CD14-positive monocyte (primary cell): ENCODE measurements at regions not wholly inside any gene's neighbourhood (a gene's known extent, or its start where the extent isn't known, plus 50 kb on each side); places are given as distances from the start of the nearest gene placed in this dataset.

ENCODE experiments used
- DNase-seq, 3 donors: peaks; one replicate each; pipeline ENCODE4 v3.0.0-alpha.2; 2011 to 2022
- H2AFZ ChIP-seq: 2 replicates; pipeline ENCODE4 v1.6.0; 2012; ENCODE audit warnings: mild to moderate bottlenecking, low read depth, low read length, inconsistent platforms; ENCODE audit not compliant: insufficient read depth, poor library complexity, severe bottlenecking
- H3K27ac ChIP-seq, 2 donors: 1 replicate in 1 of 2; 2 replicates in 1 of 2; pipeline ENCODE4 v1.5.1; 2012 to 2013; ENCODE audit warnings: low read length in 2 of 2, control low read depth in 1 of 2, inconsistent platforms in 1 of 2, low read depth in 1 of 2, mild to moderate bottlenecking in 1 of 2
- H3K27me3 ChIP-seq, 2 donors: one replicate each; pipeline versions ENCODE4 v1.6.0 to v1.6.1; 2011 to 2013; ENCODE audit warnings: low read length in 2 of 2; ENCODE audit not compliant: control insufficient read depth in 2 of 2, insufficient read depth in 2 of 2
- H3K36me3 ChIP-seq, 2 donors: replicated peaks in 1 of 2; 1 replicate in 1 of 2; 2 replicates in 1 of 2; pipeline versions ENCODE4 v1.5.1 to v1.6.1; 2012 to 2013; ENCODE audit warnings: low read length in 2 of 2, control low read depth in 1 of 2, inconsistent platforms in 1 of 2, mild to moderate bottlenecking in 1 of 2; ENCODE audit not compliant: insufficient read depth in 2 of 2, control insufficient read depth in 1 of 2
- H3K4me1 ChIP-seq, 2 donors: 1 replicate in 1 of 2; 2 replicates in 1 of 2; pipeline versions ENCODE4 v1.5.1 to v1.6.1; 2012 to 2013; ENCODE audit warnings: low read length in 2 of 2, control low read depth in 1 of 2, inconsistent platforms in 1 of 2, mild to moderate bottlenecking in 1 of 2, moderate library complexity in 1 of 2; ENCODE audit not compliant: insufficient read depth in 2 of 2, control insufficient read depth in 1 of 2
- H3K4me2 ChIP-seq: replicated peaks from 2 replicates; pipeline ENCODE3; 2012; ENCODE audit warnings: low read length, moderate library complexity, mild to moderate bottlenecking; ENCODE audit not compliant: poor library complexity, severe bottlenecking; ENCODE audit errors: extremely low read depth
- H3K4me3 ChIP-seq, 3 experiments: fragments of 200-600 bp in 1 of 3; sonication (generic) in 1 of 3; replicated peaks in 1 of 3; 1 replicate in 2 of 3; 2 replicates in 1 of 3; pipeline ENCODE4 v1.5.1; 2011 to 2013; ENCODE audit warnings: low read length in 3 of 3, mild to moderate bottlenecking in 3 of 3, control low read depth in 2 of 3, low read depth in 2 of 3, inconsistent platforms in 1 of 3, moderate library complexity in 1 of 3
- H3K79me2 ChIP-seq: 2 replicates; pipeline ENCODE4 v1.6.0; 2012; ENCODE audit warnings: mild to moderate bottlenecking, control low read depth, inconsistent platforms, low read length, moderate library complexity; ENCODE audit not compliant: insufficient read depth
- H3K9ac ChIP-seq: 2 replicates; pipeline ENCODE4 v1.6.0; 2017; ENCODE audit warnings: low read length, mild to moderate bottlenecking; ENCODE audit not compliant: insufficient read depth, poor library complexity, severe bottlenecking
- H3K9me3 ChIP-seq, 2 donors: replicated peaks in 1 of 2; 1 replicate in 1 of 2; 2 replicates in 1 of 2; pipeline versions ENCODE4 v1.5.1 to v1.6.1; 2012 to 2013; ENCODE audit warnings: low read length in 2 of 2, control low read depth in 1 of 2; ENCODE audit not compliant: control insufficient read depth in 1 of 2, insufficient read depth in 1 of 2
- H4K20me1 ChIP-seq: 2 replicates; pipeline ENCODE4 v1.6.0; 2012; ENCODE audit warnings: mild to moderate bottlenecking, low read length, control low read depth, moderate library complexity; ENCODE audit not compliant: insufficient read depth
- H3K27ac Mint-ChIP-seq, 7 donors: one replicate each; pipeline ENCODE4 v1.8.0; 2020; ENCODE audit warnings: mild to moderate bottlenecking in 7 of 7, mixed read lengths in 7 of 7, moderate library complexity in 6 of 7, inconsistent platforms in 2 of 7
- H3K27me3 Mint-ChIP-seq, 3 donors: one replicate each; pipeline ENCODE4 v1.8.0; 2021 to 2022; ENCODE audit warnings: low read depth in 3 of 3, mild to moderate bottlenecking in 3 of 3, mixed read lengths in 3 of 3, moderate library complexity in 3 of 3, inconsistent platforms in 1 of 3
- H3K36me3 Mint-ChIP-seq, 2 donors: one replicate each; pipeline ENCODE4 v1.8.0; 2020; ENCODE audit warnings: mixed read lengths in 2 of 2, inconsistent platforms in 1 of 2, mild to moderate bottlenecking in 1 of 2
- H3K4me1 Mint-ChIP-seq: one replicate; pipeline ENCODE4 v1.8.0; 2020; ENCODE audit warnings: mild to moderate bottlenecking, mixed read lengths
- H3K4me3 Mint-ChIP-seq, 2 donors: one replicate each; pipeline ENCODE4 v1.8.0; 2020; ENCODE audit warnings: mild to moderate bottlenecking in 2 of 2, mixed read lengths in 2 of 2, moderate library complexity in 1 of 2
- H3K9me3 Mint-ChIP-seq, 7 donors: one replicate each; pipeline ENCODE4 v1.8.0; 2020 to 2022; ENCODE audit warnings: mixed read lengths in 7 of 7, mild to moderate bottlenecking in 6 of 7, moderate library complexity in 6 of 7, inconsistent platforms in 2 of 7
- WGBS: methylation state at CpG from one replicate; pipeline ENCODE4 v1.1.5; 2013; ENCODE audit warnings: missing lambda C conversion rate; ENCODE audit not compliant: insufficient coverage; 5-methylcytosine and 5-hydroxymethylcytosine counted together
- intact Hi-C, 2 donors: fragments of 100-400 bp; cut with micrococcal nuclease; formaldehyde crosslinking; loops; one replicate each; pipeline versions ENCODE4 v1.15.0 to v1.15.1; 2023
- TF ChIP-seq, protein P1 (sequence below): fragments of 200-600 bp; IDR thresholded peaks from one replicate; pipeline ENCODE4 v1.8.0; 2022; ENCODE audit warnings: antibody characterized with exemption, mild to moderate bottlenecking

GRCh38 chr2:225104971-225105370, 62.7 kb upstream of the DOCK10 start:
- no peak overlapping the region for H3K4me3 Mint-ChIP-seq
- 80% methylated on average over 1 of the region's 3 CpGs for WGBS
- no peaks in the 10 kb centered on the region for H3K36me3 Mint-ChIP-seq

DNA sequence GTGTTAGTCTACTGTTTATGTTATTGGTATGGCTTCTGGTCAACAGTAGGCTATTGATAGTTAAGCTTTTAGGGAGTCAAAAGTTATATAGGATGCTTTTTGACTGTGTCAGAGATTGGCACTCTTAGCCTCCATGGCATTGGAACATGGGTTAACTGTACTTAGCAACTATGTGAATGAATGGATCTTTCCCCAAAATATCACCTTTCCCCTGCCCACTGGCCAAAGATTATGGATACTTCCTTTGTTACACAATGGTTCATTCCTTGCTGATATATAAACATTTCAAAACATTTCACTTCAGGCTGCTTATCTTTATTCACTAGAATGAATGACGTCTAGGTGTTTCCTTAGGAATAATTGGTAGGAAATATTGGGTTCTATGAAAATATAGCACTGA, 62.1 kb upstream of the DOCK10 start:
- TF ChIP-seq, protein P1, sequence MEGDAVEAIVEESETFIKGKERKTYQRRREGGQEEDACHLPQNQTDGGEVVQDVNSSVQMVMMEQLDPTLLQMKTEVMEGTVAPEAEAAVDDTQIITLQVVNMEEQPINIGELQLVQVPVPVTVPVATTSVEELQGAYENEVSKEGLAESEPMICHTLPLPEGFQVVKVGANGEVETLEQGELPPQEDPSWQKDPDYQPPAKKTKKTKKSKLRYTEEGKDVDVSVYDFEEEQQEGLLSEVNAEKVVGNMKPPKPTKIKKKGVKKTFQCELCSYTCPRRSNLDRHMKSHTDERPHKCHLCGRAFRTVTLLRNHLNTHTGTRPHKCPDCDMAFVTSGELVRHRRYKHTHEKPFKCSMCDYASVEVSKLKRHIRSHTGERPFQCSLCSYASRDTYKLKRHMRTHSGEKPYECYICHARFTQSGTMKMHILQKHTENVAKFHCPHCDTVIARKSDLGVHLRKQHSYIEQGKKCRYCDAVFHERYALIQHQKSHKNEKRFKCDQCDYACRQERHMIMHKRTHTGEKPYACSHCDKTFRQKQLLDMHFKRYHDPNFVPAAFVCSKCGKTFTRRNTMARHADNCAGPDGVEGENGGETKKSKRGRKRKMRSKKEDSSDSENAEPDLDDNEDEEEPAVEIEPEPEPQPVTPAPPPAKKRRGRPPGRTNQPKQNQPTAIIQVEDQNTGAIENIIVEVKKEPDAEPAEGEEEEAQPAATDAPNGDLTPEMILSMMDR = no peak
- H3K4me1 Mint-ChIP-seq = no peaks in the 10 kb centered on the region
- intact Hi-C loops = no loop called here

More at GRCh38 chr2:225104971-225105370, 62.7 kb upstream of the DOCK10 start:
- Mint-ChIP-seq H3K4me1 (no peaks in the 10 kb centered on the region), H3K27me3 (peaks cover 0 to 3% (median 2%) of the 10 kb centered on the region in 3 donors), H3K9me3 (no peaks in the 10 kb centered on the region), H3K27ac (no peak overlapping the region)
- no peak for DNase-seq
- H3K27me3 ChIP-seq = no peaks in the 10 kb centered on the region
- intact Hi-C loops = no loop called here
- no peak overlapping the region for H2AFZ ChIP-seq
- no peaks in the 10 kb centered on the region for H4K20me1 ChIP-seq
- no peak overlapping the region for H3K4me3 ChIP-seq
- no peaks in the 10 kb centered on the region for H3K79me2 ChIP-seq
- H3K27ac ChIP-seq = no peak overlapping the region
- no peak overlapping the region for H3K9ac ChIP-seq
- H3K4me1 ChIP-seq = no peaks in the 10 kb centered on the region
- TF ChIP-seq, protein P1 = no peak
- H3K4me2 ChIP-seq = no peak overlapping the region
- no peaks in the 10 kb centered on the region for H3K36me3 ChIP-seq
- no peaks in the 10 kb centered on the region for H3K9me3 ChIP-seq

More for the DNA sequence above, 62.1 kb upstream of the DOCK10 start:
- H3K36me3 ChIP-seq = no peaks in the 10 kb centered on the region
- H2AFZ ChIP-seq = no peak overlapping the region
- DNase-seq = no peak
- H3K9ac ChIP-seq = no peak overlapping the region
- H3K27ac ChIP-seq = no peak overlapping the region
- no peaks in the 10 kb centered on the region for H3K4me1 ChIP-seq
- no peaks in the 10 kb centered on the region for H3K27me3 ChIP-seq
- H3K4me2 ChIP-seq = no peak overlapping the region
- H3K4me3 ChIP-seq = no peak overlapping the region
- no peaks in the 10 kb centered on the region for H4K20me1 ChIP-seq
- H3K79me2 ChIP-seq = no peaks in the 10 kb centered on the region
- Mint-ChIP-seq H3K36me3 (no peaks in the 10 kb centered on the region), H3K9me3 (no peaks in the 10 kb centered on the region), H3K4me3 (no peak overlapping the region), H3K27ac (no peak overlapping the region), H3K27me3 (peaks cover 0 to 3% (median 2%) of the 10 kb centered on the region in 3 donors)
- H3K9me3 ChIP-seq = no peaks in the 10 kb centered on the region
- WGBS = no CpG with 5 or more reads among the region's 1 CpG
